Fibroblast of the aortic adventitia (primary cell): ENCODE measurements at regions not wholly inside any gene's neighbourhood (a gene's known extent, or its start where the extent isn't known, plus 50 kb on each side); places are given as distances from the start of the nearest gene placed in this dataset.

Source experiments
- DNase-seq: peaks from one replicate; pipeline ENCODE4 v3.0.0-alpha.2; 2010; ENCODE audit warnings: low read depth
- H3K4me3 ChIP-seq: 2 replicates; pipeline ENCODE4 v1.5.1; 2011; ENCODE audit warnings: low read depth, mild to moderate bottlenecking, control low read depth, low read length, moderate library complexity
- CTCF ChIP-seq: IDR thresholded peaks from 2 replicates; pipeline ENCODE4 v1.5.1; 2011; ENCODE audit warnings: mild to moderate bottlenecking, low read length, control low read depth, inconsistent platforms; ENCODE audit not compliant: insufficient read depth

GRCh38 chrX:149205081-149205480 is 300.0 kb downstream of the IDS start:
- DNase-seq = no peak
- no peak overlapping the region for H3K4me3 ChIP-seq
- no peak for TF ChIP-seq CTCF

DNA sequence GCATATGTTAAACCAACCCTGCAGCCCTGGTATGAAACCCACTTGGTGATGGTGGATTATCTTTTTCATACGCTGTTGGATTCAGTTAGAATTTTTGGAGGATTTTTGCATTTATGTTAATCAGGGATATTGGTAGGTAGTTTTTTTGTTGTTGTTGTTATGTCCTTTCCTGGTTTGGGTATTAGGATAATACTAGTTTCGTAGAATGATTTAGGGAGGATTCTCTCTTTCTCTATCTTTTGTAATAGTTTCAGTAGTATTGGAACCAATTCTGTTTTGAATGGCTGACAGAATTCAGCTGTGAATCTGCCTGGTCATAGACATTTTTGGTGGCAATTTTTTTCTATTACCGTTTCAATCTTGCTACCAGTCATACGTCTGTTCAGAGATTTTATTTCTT is 305.4 kb downstream of the IDS start:
- TF ChIP-seq CTCF = no peak
- H3K4me3 ChIP-seq = no peak overlapping the region
- no peak for DNase-seq

- no peak overlapping the region for H3K4me3 ChIP-seq
- no peak for TF ChIP-seq CTCF
- no peak for DNase-seq
Observed at GRCh38 chrX:149198980-149199732, 305.9 kb downstream of the IDS start.

DNA sequence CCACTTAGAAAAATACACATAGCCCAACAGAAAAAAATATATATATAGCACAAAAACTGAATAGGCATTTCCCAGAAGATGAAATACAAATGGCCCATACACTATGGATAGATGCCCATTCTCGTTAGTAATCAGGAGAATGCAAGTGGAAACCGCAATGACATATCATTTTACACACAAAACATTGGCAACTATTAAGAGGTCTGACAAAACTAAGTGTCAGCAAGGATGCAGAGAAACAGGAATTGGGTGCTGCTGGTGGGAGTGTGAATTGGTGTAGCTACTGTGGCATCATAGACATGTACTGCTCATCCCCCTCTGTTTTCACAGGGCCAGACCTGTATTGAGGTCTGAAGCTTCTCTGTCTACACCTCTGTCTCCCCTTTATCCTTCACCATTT is 320.0 kb downstream of the IDS start:
- TF ChIP-seq CTCF = no peak
- no peak for DNase-seq
- no peak overlapping the region for H3K4me3 ChIP-seq

DNA sequence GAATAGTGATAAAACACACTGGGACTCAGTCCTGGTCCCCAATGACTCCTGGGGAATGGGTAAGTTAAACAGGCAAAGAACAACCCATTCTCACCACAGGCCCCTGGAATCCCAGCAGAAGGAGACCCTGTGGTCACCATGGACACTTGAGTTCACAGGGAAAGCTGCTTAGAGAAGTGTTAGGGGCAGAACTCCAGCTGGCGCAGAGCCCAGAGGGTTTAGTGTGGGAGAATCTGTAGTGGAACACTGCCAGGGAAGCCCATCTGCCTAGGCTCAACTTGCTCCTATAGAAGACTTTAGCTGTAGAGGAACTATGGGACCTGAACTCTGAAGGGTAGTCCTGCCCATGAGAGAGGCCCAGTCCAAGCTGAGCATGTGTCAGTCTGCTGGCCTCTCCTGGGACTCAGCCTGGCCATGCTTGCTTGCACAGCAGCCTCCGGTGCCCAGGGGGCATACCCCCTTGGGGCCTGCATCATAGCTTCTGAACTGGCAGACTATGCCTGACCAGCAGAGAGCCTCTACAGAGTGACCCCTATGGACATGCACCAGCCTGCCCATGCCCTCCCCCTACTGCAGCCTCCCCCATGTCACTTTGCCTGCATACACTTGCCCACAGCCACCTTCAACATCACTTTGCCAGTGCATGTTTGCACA is 343.5 kb downstream of the IDS start:
- H3K4me3 ChIP-seq = no peak overlapping the region
- no peak for TF ChIP-seq CTCF
- no peak for DNase-seq

- TF ChIP-seq CTCF = no peak
- no peak overlapping the region for H3K4me3 ChIP-seq
- no peak for DNase-seq
Observed at GRCh38 chrX:149157976-149158375, 347.1 kb downstream of the IDS start.
